GM18909 (cell line): ENCODE measurements at regions not wholly inside any gene's neighbourhood (a gene's known extent, or its start where the extent isn't known, plus 50 kb on each side); places are given as distances from the start of the nearest gene placed in this dataset.

Experiments
- ATAC-seq: cut with Tn5 transposase; IDR thresholded peaks from one replicate; pipeline ENCODE4 v1.9.1; 2021; ENCODE audit warnings: mild to moderate bottlenecking; ENCODE audit not compliant: unreplicated experiment, poor library complexity

DNA sequence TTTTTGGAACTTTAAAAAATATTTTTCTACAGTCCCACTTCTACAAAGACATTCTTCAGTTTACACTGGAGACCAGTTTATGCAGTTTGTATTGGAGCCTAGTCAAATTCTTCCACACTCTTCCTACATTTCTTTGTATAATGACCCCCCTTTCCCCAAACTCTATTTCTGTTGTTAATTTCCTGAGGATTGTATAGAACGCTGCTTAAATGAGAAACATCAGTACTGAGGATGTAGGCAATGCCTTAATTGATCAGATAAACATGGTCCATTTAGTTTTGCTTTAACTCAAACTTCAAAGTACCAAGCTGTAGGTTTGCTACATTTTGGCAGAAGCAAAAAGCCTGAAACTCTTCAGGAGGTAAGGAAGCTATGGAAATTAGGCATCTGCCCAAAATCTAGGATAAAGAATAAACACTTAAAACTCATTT is 155.5 kb downstream of the SLC7A11 start:
- no peak for ATAC-seq

DNA sequence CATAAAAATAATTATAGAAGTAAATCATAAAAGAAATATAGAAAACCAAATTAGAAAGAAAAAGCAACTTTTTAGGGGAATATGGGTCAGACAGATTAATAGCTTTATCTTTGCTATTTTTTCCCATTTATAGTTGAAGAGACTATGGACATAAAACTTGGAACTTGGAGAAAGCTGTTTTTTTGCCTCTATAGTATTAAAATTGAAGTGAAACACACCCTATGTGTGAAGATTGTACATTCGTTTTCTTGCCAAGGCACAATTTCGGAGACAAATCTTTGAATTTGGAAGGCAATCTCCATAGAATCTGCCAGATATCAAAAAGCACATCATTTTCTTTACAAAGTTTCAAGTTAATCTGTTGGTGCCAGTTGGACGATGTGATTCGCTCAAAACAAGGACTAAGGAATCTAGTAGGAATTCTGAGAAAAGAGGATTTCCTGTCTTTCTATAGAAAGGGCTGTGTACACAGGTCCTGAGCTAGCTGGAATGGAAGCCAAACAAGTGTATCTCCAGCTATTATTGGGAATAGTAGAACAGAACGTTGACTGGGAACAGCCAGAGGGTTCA is 156.3 kb downstream of the SLC7A11 start:
- no peak for ATAC-seq

DNA sequence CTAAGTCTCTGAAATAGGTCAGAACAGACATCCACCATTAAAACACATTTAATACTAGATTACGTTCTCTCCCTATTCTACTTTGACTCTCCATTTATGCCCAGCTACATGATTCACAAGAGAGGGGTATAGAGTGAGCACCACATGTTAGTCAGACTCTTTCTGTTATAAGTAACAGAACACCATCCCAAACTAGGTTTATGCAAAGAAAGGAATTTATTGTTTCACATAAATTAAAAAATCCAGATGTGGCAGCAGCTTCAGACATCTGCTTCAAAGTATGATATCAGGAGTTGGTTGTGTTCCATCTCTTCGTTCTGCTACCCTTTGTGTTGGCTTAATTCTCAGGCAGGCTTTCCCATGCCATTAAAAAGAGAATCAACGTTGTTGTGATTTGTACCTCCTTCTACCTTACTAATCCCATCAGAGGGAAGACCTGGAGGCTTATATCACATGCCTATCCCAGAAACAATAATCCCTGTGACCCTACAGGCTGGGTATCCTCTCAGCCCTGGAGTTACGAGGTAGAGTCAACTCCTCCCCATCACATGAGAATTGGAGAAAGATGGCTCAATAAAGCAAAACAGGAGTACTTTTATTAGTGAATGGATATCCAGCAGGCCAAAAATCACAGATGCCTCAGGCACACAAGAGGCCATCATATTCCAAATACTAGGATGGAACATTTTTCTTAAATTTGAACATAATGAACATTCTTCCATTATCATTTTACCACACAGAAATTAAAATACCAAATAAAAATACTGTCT is 163.2 kb downstream of the SLC7A11 start:
- ATAC-seq = no peak

DNA sequence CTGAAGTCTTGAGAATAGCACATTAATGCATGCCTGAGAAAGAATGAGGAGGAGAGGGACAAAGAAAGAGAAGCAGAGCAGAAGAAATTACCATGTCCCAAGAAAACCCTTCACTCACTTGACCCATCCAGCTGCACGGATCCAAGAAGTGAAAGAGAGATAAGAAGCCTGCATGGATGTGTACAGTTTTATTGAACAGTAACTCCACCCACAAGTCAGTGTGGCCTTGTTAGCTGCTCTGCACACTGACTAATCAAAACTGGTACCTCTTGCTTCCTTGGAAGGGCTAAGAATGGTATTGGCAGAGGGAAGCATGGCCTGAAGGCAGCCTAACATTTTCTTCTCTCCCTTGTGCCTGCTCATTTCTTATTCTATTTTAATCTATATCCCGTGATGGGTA is 163.9 kb downstream of the SLC7A11 start:
- no peak for ATAC-seq

DNA sequence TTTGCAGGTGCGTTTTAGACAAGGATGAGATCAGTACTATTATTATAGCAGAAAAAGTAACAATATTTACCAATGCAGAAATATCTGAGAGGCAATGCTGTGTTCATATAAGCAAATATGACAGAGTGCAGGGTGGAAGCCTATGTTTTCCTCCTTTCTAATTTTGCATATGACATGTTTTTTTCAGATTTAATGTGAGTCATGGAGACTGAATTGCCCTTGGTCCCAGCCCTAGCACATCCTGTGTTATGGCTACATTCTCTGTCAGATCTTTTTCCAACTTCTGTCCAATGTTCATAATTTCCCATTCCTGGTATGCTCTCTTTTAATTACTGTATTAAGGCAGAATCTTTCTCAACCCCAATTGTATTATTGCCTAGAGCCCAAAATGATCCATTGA is 165.6 kb downstream of the SLC7A11 start:
- no peak for ATAC-seq

DNA sequence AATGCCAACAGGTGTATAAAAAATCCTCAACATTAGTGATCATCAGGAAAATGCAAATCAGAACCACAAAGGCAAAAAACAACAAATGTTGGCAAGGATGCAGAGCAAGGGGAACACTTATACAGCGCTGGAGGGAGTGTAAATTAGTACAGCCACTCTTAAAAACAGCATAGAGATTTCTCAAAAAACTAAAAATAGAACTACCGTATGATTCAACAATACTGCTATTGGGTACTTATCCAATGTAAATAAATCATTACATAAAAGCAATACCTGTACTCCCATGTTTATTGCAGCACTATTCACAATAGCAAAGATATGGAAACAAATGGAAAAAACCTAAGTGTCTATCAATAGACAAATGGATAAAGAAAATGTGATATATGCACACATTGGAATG is 171.3 kb downstream of the SLC7A11 start:
- ATAC-seq = no peak

DNA sequence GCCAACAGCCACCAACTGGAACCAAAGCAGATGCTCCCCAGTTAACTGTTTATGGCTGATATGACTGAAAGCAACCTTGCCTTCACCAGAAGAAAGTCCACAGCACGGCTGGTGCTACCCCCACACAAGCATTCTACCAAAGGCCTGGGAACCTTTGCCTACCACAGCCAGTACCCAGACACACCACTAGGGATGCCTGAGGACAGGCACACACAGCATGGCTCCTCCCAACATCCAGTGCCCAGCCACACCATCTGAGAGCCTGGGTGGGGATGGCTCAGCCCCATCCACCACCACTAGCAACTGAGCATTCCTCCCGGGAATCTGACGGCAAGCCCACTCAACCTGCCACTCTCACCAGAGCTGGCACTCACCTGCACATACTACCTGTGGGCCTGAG is 178.6 kb downstream of the SLC7A11 start:
- no peak for ATAC-seq

DNA sequence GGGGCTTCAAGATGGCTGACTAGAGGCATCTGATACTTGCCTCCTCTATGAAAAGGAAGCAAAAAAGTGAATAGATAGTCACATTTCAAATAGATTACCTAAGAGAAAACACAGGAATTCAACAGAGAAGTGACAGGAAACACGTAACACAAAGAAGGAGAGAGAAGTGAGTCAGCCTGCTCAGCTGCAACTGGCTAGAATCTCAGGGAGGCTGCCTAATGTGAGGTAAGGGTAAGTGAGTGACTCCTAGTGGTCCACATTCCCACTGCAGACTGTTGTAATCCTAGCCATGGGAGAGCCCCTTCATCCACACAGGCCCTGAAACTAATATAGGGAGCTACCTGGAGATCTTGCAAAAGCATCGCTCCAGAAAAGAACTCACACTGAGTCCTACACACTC is 179.2 kb downstream of the SLC7A11 start:
- ATAC-seq = no peak

DNA sequence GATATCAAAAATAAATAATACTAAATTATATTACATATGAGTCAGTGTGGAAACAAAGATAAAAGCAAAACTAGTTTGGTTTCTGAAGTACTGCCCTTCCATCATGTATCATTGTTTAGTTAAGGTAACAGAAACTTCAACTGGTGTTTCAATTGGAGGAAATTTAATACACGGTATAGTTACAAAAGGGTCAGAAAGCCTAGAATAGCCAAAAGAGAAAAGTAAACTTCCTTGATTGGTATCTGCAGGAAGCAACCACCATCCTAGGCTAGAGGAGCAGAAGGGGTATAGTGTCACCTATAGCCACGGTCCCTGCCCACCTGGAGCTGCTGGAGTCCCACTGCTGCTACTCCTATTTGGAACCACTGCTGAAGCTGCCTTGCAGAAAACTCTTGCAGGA is 185.6 kb downstream of the SLC7A11 start:
- ATAC-seq = no peak

DNA sequence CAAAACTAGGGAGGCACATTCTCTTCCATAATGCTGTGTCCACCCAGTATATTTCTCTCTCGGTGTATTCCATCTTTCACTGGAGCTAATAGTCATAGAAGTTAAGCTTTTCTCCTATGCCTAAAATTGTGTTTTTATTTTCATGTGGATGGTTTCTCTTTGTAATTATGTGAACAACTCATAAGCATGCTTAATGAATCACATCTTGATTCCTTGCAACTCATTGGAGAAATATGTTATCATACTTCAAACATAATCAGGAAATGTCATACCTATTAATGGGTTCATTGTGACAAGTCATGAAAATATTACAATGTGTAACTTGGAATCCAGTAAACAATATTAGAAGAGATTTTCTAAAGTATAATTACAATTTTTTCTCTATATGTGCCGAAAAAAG is 186.3 kb downstream of the SLC7A11 start:
- ATAC-seq = no peak

DNA sequence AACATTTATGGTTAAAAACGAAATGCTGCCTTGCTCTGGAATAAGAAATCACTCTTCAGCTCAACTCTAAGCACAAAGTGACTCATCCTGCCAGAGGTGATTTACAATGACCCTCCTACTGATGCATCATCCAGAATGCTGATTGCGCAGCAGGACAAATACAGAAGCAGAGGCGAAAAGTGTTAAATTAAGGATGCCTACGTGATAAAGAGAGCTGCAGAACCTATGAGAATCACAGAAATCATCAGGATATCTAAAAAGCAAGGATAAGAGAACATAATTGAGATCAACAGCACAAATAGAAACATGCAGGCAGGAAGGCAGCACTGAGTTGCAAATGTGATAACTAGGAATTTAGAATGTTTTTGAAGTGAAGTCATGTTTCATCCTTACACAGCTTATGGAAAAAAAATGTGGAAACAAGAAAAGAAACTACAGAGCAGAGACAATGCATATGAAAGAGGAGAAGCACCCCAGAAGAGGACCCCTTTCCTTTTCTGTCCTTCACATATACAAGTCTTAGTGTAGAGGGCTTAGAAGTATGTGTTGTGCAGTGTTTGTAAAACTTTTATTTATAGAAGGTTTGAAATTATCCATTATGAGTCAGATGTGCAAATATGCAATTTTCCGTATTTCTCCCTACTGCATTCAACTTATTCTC is 188.4 kb downstream of the SLC7A11 start:
- ATAC-seq = no peak

DNA sequence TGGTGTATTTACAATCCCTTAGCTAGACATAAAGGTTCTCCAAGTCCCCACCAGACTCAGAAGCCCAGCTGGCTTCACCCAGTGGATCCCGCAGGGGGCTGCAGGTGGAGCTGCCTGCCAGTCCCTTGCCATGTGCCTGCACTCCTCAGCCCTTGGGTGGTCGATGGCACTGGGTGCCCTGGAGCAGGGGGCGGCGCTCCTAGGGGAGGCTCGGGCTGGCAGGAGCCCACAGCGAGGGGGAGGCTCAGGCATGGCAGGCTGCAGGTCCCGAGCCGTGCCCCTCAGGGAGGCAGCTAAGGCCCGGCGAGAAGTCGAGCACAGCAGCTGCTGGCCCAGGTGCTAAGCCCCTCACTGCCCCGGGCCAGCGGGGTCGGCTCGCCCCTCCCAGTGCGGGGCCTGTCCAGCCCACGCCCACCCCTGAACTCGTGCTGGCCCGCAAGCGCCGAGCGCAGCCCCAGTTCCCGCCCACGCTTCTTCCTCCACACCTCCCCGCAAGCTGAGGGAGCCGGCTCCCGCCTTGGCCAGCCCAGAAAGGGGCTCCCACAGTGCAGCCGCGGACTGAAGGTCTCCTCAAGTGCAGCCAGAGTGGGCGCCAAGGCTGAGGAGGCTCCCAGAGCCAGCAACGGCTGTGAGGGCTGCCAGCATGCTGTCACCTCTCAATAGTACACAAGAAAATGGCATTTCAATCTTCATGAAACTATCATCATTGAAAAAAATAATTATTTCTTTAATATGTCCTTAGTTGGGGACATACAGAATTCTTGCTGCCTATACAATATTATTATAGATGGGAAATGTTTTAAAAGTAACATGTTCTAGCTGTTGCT is 189.1 kb downstream of the SLC7A11 start:
- ATAC-seq = no peak

DNA sequence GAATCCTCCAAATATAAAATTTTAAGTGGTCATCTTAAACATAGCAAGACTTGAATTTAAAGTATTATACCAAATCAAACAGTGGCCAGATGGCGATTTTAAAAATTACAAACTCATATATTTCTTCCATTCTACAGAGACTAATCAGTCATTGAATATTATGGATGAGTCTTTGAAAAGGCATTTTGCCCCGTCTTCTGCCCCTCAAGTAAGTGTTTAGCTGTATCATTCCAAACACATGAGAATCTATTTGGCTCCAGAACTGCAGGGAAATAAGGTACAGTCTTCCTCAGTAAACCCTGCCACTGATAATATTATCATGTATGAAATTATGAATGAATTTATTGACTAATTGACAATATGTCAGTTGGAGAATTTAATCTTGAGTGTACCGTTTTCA is 191.0 kb downstream of the SLC7A11 start:
- no peak for ATAC-seq

DNA sequence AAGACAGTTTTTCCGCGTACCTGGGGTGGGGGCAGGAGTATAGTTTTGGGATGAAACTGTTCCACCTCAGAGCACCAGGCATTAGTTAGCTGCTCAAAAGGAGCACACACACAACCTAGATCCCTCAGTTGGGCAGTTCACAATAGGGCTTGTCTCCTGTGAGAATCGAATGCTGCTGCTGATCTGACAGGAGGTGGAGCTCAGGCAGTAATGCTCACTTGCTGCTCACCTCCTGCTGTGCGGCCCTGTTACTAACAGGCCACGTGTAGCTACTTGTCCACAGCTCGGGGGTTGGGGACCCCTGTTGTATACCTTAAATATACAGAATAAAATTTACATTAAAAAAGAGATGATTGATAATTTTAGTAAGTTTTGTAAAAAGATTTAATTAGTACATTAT is 191.5 kb downstream of the SLC7A11 start:
- no peak for ATAC-seq

DNA sequence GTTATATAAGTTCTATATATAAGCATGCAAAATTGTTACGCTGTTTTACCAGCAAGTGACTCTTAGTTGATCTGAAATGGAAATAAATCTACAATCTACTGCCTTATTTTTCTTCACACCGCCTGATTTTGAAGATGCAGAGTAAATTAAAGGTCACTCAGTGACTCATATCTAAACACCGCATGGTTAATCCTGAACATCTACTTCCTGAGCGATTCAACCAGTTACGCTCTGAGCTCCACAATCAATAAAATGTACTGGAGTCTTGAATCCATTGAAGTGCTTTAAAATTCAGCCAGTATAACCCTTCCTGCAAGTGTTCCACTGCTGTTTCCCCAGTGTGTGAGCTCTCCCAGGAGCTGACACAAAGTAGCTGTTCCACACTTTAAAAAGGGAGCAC is 192.8 kb downstream of the SLC7A11 start:
- no peak for ATAC-seq

DNA sequence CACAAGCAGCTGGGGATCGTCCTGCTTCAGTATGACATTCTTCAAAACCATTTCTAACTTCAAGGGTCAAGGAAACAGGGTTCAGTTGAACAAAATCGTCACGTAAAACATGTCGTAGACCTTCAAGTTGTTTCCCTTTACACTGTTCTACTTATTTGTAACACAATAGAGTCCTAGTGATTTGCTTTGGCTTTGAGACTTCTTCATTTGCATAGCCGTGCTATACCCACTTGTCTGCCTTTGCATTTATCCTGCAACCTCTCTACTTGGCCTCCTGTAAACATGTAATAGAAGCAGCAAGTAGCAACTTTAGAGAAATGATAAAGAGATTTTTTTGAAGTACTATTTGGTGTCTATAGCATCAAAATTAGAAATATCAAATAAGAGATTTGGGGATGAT is 194.9 kb downstream of the SLC7A11 start:
- no peak for ATAC-seq

DNA sequence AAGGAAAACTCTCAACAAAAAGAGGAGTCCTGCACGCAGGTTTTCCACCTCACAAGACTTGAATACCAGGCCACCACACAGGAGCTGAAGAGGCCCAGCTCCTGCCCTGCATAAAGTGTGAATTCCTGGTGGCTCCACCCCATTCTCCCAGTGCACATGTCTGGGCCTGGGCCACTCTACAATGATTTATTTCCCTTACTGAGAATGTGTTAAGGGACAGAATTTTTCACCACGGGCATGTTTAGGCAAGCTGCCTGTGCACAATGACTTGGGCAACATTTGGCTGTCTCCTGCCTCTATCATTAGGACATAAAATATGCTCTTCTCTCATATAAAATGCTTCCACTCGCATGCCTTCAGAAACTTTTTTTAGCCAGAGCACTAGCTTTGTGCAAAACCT is 197.1 kb downstream of the SLC7A11 start:
- ATAC-seq = no peak

DNA sequence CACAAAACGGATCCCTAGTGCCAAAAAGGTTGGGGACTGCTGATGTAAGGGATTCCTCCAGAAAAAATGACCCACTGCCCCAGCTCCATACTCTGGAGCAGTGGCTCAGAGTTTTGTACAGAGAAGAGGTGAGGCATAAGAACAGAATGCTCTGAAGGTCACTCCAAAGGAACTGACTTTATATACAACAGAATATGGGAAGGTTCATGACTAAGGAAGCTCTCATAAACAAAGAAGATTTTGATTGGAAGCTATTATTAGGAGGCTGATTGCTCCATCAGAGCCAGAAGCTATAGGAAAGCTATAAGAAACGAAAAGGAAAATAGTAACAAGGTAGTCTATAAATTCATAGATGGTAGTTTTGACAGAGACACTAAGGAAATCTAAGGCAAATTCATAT is 203.1 kb downstream of the SLC7A11 start:
- no peak for ATAC-seq

DNA sequence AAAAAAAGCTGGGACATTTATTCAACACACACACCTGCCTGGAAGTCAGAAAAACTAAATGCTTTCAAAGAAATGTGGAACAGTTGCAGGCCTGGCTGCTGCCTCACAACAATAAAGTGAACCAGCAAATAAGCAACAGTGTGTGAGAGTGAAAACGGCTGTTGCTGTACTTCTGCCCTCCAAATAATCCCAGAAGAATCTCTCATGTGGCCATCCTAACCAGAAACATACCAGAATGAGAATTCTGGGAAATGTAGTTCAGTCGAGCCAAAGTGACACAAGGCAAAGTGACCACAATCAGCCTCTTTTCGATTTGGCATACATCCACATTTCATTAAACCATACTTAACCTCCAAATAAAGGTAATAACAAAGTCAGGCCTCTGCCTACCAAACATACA is 204.5 kb downstream of the SLC7A11 start:
- no peak for ATAC-seq

DNA sequence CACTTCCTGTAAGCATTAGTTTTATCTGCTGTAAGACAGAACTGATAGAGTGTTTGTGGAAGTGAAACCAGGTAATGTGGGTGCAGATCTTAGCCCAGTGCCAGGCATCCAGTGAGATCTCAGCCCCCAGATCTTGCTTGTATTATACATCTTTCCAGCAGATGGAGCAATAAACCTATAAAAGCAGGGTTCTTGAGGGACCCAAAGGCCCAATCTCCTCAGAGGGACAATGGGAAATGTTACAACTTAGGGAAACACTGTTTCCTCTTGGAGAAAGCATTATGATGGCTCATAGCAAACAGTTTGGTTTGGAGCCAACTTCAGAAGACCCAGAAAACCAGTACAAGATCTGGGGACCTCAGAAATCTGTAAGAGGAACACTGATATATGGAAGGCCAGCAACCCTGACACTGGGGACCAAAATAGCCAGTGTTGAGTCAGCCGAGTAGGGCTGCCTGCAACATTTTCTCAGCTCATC is 206.3 kb downstream of the SLC7A11 start:
- ATAC-seq = peak; percentile 100

DNA sequence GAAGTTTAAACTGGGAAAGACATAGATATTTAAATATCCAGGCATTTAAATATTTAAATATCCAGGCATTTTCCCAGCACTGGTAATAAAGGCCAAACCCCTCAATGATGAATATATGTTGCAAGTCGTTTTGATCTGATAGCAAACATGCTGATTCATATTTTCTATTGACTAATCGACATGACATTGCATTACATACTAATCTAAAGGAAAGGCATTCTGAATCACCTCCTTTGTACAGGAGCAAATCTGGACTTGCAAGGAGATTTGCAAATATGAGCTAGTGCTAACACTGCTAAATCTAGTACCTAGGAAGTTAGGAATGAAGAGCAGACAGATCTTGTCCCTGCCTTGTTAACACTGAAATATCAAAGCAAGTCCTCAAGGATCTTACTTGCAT is 207.3 kb downstream of the SLC7A11 start:
- ATAC-seq = no peak
